ENCODE measurements at regions not wholly inside any gene's neighbourhood (a gene's known extent, or its start where the extent isn't known, plus 50 kb on each side); places are given as distances from the start of the nearest gene placed in this dataset.

GRCh38 chrX:4935401-4935800 is 1222.0 kb upstream of the PRKX start:
- TF ChIP-seq POLR2A (IDR thresholded peaks at IDR 0.05; ENCODE audit: low read length) = no peak
- no peak for TF ChIP-seq GATA1 (IDR thresholded peaks at IDR 0.05; ENCODE audit: low read depth, low read length)

All from erythroblast (primary cell).